ENCODE measurements at regions not wholly inside any gene's neighbourhood (a gene's known extent, or its start where the extent isn't known, plus 50 kb on each side); places are given as distances from the start of the nearest gene placed in this dataset.

DNA sequence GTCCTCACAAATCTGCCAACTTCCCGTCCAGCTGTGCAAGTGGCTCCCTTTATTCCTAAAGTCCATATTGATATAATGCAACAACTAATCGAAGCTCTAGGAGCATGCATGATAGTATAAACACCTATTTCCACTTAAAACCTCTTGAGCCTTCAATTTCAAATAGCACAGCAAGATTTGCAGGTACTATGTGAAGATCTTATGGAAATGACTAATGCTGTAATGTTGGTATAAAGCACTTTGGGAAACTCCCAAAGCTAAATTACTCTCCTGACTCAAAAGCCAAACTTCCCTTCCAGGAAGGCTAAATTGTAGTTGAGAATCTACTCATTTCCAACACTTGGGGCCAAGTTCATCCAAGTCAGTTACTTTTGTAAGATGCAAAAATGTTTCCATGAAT is 287.6 kb upstream of the CDH11 start:
- TF ChIP-seq POLR2AphosphoS5 (IDR thresholded peaks at IDR 0.05) (no peak), POLR2A (IDR thresholded peaks at IDR 0.05) (no peak)
- TF ChIP-seq, protein P1, sequence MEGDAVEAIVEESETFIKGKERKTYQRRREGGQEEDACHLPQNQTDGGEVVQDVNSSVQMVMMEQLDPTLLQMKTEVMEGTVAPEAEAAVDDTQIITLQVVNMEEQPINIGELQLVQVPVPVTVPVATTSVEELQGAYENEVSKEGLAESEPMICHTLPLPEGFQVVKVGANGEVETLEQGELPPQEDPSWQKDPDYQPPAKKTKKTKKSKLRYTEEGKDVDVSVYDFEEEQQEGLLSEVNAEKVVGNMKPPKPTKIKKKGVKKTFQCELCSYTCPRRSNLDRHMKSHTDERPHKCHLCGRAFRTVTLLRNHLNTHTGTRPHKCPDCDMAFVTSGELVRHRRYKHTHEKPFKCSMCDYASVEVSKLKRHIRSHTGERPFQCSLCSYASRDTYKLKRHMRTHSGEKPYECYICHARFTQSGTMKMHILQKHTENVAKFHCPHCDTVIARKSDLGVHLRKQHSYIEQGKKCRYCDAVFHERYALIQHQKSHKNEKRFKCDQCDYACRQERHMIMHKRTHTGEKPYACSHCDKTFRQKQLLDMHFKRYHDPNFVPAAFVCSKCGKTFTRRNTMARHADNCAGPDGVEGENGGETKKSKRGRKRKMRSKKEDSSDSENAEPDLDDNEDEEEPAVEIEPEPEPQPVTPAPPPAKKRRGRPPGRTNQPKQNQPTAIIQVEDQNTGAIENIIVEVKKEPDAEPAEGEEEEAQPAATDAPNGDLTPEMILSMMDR (IDR thresholded peaks at IDR 0.05): no peak
